Muscle layer of colon (tissue), 2 donors: ENCODE measurements at regions not wholly inside any gene's neighbourhood (a gene's known extent, or its start where the extent isn't known, plus 50 kb on each side); places are given as distances from the start of the nearest gene placed in this dataset.
"Not testable (repeated sequence)": the region's sequence is repeated elsewhere in the genome, so short reads cannot be mapped to it uniquely, and the experiment has no call there.

Experiments used
- H3K27ac ChIP-seq: one replicate; pipeline ENCODE4 v1.7.0; 2013; ENCODE audit warnings: low read depth, mild to moderate bottlenecking, low read length, moderate library complexity
- H3K27me3 ChIP-seq, 2 donors: one replicate each; pipeline ENCODE4 v1.7.0; 2013; ENCODE audit warnings: low read length in 2 of 2, mild to moderate bottlenecking in 2 of 2; ENCODE audit not compliant: insufficient read depth in 2 of 2, control insufficient read depth in 1 of 2
- H3K36me3 ChIP-seq: one replicate; pipeline ENCODE4 v1.7.0; 2013; ENCODE audit warnings: mild to moderate bottlenecking, low read length; ENCODE audit not compliant: insufficient read depth
- H3K4me1 ChIP-seq: one replicate; pipeline ENCODE4 v1.7.0; 2013; ENCODE audit warnings: mild to moderate bottlenecking, low read length; ENCODE audit not compliant: insufficient read depth
- H3K4me3 ChIP-seq, 2 donors: one replicate each; pipeline ENCODE4 v1.7.0; 2013; ENCODE audit warnings: low read length in 2 of 2, low read depth in 1 of 2, mild to moderate bottlenecking in 1 of 2, moderate library complexity in 1 of 2
- H3K9ac ChIP-seq: one replicate; pipeline ENCODE4 v1.7.0; 2013; ENCODE audit warnings: low read length
- H3K9me3 ChIP-seq: one replicate; pipeline ENCODE4 v1.7.0; 2013; ENCODE audit warnings: mild to moderate bottlenecking, low read length
- donor health status: abdominal sarcoma.
- donor health status: Adenocarcinoma of cecum.

DNA sequence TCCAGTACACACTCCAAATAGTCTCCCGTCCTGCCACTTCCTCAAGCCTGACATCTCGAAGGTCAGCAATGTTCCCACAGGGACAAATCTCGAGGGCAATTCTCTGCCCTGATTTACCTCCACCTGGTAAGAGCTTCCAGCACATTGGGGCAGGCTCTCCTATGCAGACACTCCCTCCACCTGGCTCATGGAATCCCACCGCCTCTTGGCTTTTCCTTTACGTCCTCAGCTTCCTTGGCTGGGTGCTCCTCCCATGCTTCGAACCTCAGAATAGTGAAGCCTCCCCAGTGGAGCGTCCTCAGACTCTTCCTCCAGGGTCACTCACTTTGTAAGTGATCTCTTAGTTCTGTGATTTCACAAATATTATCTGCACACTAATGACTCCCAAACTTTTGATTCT lies 205.2 kb upstream of the ECI2 start:
- Histone ChIP-seq H3K27me3 (no peaks in the 10 kb centered on the region), H3K36me3 (no peaks in the 10 kb centered on the region), H3K4me1 (no peaks in the 10 kb centered on the region), H3K4me3 (no peak overlapping the region), H3K9me3 (no peaks in the 10 kb centered on the region), H3K9ac (no peak overlapping the region), H3K27ac (no peak overlapping the region)

- Histone ChIP-seq H3K27me3 (no peaks in the 10 kb centered on the region), H3K9ac (no peak overlapping the region), H3K36me3 (no peaks in the 10 kb centered on the region), H3K27ac (no peak overlapping the region), H3K9me3 (no peaks in the 10 kb centered on the region), H3K4me3 (no peak overlapping the region), H3K4me1 (no peaks in the 10 kb centered on the region)
Observed at GRCh38 chr6:4338884-4339283, 203.5 kb upstream of the ECI2 start.

DNA sequence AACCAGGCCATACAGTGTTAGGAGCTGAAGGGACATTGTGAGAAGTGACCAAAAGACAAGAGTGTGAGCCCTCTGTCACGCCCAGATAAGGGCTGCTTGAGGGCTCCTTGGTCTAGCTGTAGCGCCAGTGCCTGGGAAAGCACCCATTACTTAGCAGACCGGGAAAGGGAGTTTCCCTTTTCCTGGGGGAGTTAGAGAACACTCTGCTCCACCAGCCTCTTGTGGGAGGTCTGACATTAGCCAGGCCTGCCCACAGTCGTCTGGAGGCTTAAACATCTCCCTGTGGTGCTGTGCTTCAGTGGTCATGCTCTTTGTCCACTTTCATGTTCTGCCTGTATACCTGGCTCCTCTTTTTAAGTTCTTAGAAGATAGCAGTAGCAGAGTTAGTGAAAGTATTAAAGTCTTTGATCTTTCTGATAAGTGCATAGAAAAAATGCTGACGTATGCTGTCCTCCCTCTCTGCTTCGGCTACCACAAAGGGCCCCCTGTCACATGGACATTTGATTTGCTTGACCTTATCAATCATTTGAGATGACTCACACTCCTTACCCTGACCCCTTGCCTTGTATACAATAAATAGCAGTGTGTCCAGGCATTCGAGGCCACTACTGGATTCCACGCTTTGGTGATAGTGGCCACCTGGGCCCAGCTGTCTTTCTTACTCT lies 201.5 kb upstream of the ECI2 start:
- Histone ChIP-seq H3K9me3 (no peaks in the 10 kb centered on the region), H3K27me3 (no peaks in the 10 kb centered on the region), H3K4me3 (no peak overlapping the region), H3K27ac (no peak overlapping the region), H3K4me1 (no peaks in the 10 kb centered on the region), H3K36me3 (no peaks in the 10 kb centered on the region), H3K9ac (no peak overlapping the region)

DNA sequence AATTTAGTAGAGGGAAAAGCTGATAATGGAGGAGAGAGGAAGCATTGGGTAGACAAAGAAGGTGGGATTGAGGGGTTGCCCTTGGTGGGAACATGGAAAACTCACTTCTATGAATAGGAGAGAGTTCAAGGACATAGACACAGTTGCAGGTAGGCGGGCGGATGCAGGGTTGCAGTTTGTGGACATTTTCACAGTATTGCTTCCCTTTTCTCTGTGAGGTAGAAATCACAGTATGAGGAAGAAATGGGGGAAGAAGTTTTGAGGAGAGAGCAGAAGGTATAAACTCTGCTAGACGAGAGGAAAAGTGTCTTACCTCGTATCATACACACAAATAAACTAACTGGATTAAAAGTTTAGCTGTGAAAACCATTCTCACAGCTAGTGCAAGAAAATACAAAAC lies 200.7 kb upstream of the ECI2 start:
- Histone ChIP-seq H3K9ac (no peak overlapping the region), H3K27me3 (no peaks in the 10 kb centered on the region), H3K36me3 (no peaks in the 10 kb centered on the region), H3K4me3 (no peak overlapping the region), H3K4me1 (no peaks in the 10 kb centered on the region), H3K27ac (no peak overlapping the region), H3K9me3 (no peaks in the 10 kb centered on the region)

GRCh38 chr6:4334158-4334740 lies 198.9 kb upstream of the ECI2 start:
- not testable (repeated sequence) for H3K9ac ChIP-seq, H3K9me3 ChIP-seq, H3K27ac ChIP-seq, H3K36me3 ChIP-seq, H3K4me3 ChIP-seq, H3K27me3 ChIP-seq, H3K4me1 ChIP-seq

GRCh38 chr6:4327841-4328240 lies 192.5 kb upstream of the ECI2 start:
- Histone ChIP-seq H3K9me3 (no peaks in the 10 kb centered on the region), H3K4me3 (no peak overlapping the region), H3K36me3 (no peaks in the 10 kb centered on the region), H3K4me1 (no peaks in the 10 kb centered on the region), H3K27me3 (no peaks in the 10 kb centered on the region), H3K9ac (no peak overlapping the region), H3K27ac (no peak overlapping the region)

DNA sequence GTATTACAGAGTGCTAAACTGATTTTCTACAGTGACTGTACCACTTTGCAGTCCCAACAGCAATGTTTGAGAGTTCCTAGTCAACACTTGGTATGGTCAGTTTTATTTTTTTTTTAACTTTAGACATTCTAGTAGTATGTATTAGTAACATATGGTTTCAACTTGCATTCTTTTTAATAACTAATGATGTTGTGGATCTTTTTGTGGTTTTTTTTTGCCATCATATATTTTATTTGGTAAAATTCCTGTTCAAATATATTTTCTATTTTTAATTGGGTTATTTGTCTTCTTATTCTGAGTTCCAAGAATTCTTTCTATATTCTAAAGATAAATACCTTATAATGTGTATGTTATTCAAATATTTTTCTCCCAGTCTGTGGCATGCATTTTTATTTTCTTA lies 189.4 kb upstream of the ECI2 start:
- Histone ChIP-seq H3K9me3 (no peaks in the 10 kb centered on the region), H3K36me3 (no peaks in the 10 kb centered on the region), H3K27me3 (no peaks in the 10 kb centered on the region), H3K4me3 (no peak overlapping the region), H3K27ac (no peak overlapping the region), H3K9ac (no peak overlapping the region), H3K4me1 (peaks cover 17% of the 10 kb centered on the region)

DNA sequence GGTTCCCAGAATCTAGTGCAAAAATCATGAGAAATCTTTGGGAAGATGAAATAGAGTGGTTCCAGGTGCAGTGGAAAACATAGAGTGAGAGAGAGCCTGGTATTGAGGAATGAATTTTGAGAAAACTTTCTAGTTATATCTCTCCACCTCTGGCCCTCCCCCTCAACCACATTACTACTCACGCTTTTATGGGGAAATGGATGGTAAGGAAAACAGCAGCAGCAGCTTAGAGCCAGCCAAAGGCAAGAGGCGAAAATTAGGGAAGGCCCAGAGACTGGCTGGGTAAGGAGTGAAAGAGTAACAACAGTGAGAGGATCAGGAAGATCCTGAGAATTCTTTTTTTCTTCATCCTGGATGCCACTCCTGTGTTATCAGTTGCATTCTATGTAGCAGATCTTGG lies 187.9 kb upstream of the ECI2 start:
- Histone ChIP-seq H3K27me3 (no peaks in the 10 kb centered on the region), H3K4me1 (peaks cover 19% of the 10 kb centered on the region), H3K27ac (no peak overlapping the region), H3K4me3 (no peak overlapping the region), H3K36me3 (no peaks in the 10 kb centered on the region), H3K9me3 (no peaks in the 10 kb centered on the region), H3K9ac (no peak overlapping the region)

- Histone ChIP-seq H3K9me3 (no peaks in the 10 kb centered on the region), H3K27me3 (no peaks in the 10 kb centered on the region), H3K4me3 (no peak overlapping the region), H3K36me3 (no peaks in the 10 kb centered on the region), H3K27ac (no peak overlapping the region), H3K4me1 (peaks cover 19% of the 10 kb centered on the region), H3K9ac (no peak overlapping the region)
Observed at GRCh38 chr6:4322846-4323309, 187.5 kb upstream of the ECI2 start.

GRCh38 chr6:4322134-4322845 lies 186.9 kb upstream of the ECI2 start:
- no peaks in the 10 kb centered on the region for H3K36me3 ChIP-seq
- no peak overlapping the region for H3K4me3 ChIP-seq
- no peak overlapping the region for H3K9ac ChIP-seq
- H3K27ac ChIP-seq: no peak overlapping the region
- no peaks in the 10 kb centered on the region for H3K27me3 ChIP-seq
- no peaks in the 10 kb centered on the region for H3K9me3 ChIP-seq
- peaks cover 24% of the 10 kb centered on the region for H3K4me1 ChIP-seq

DNA sequence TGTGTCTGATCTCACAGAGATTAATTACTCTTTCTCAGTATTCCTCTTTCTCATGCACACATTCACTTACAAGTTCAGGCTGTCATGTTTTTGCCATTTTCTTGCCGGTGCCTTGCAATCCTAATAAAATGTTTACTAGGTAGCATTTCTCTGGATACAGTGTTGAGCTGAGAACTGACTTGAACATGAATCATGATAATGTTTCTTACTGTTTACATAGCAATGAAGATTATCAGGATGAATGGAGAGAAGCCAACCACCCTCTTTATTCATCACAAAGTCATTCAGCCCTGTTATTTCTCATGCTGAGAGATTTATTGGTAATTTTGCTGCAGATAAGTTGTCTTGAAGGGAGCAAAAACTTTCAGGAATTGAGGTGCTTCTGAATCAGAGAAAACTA lies 185.5 kb upstream of the ECI2 start:
- H3K36me3 ChIP-seq: no peaks in the 10 kb centered on the region
- H3K9ac ChIP-seq: no peak overlapping the region
- no peak overlapping the region for H3K27ac ChIP-seq
- no peak overlapping the region for H3K4me3 ChIP-seq
- H3K4me1 ChIP-seq: peaks cover 26% of the 10 kb centered on the region
- H3K27me3 ChIP-seq: no peaks in the 10 kb centered on the region
- H3K9me3 ChIP-seq: no peaks in the 10 kb centered on the region
